Esophagus muscularis mucosa (tissue), 4 donors: ENCODE measurements at regions not wholly inside any gene's neighbourhood (a gene's known extent, or its start where the extent isn't known, plus 50 kb on each side); places are given as distances from the start of the nearest gene placed in this dataset.

ENCODE experiments used
- DNase-seq: peaks from one replicate; pipeline ENCODE4 v3.0.0-alpha.2; 2017; ENCODE audit errors: extremely low spot score
- H3K27ac ChIP-seq, 4 donors: fragments of 200-600 bp; sonication (generic); replicated peaks in 1 of 4; 1 replicate in 3 of 4; 2 replicates in 1 of 4; pipeline ENCODE4 v1.5.1; 2016 to 2019; ENCODE audit warnings: mild to moderate bottlenecking in 1 of 4
- H3K27me3 ChIP-seq, 4 donors: fragments of 200-600 bp; sonication (generic); one replicate each; pipeline versions ENCODE4 v1.5.1 to v1.6.0; 2016 to 2019
- H3K36me3 ChIP-seq, 4 donors: fragments of 200-600 bp; sonication (generic); one replicate each; pipeline ENCODE4 v1.5.1; 2016 to 2019
- H3K4me1 ChIP-seq, 4 donors: fragments of 200-600 bp; sonication (generic); one replicate each; pipeline ENCODE4 v1.5.1; 2016 to 2019
- H3K4me3 ChIP-seq, 4 donors: fragments of 200-600 bp; sonication (generic); 1 replicate in 2 of 4; 2 replicates in 2 of 4; pipeline ENCODE4 v1.5.1; 2016 to 2019; ENCODE audit warnings: mild to moderate bottlenecking in 4 of 4, moderate library complexity in 1 of 4
- H3K9me3 ChIP-seq, 4 donors: fragments of 200-600 bp; sonication (generic); 1 replicate in 3 of 4; 2 replicates in 1 of 4; pipeline ENCODE4 v1.5.1; 2016 to 2019
- EP300 ChIP-seq: sonication (generic); formaldehyde crosslinking; IDR thresholded peaks from one replicate; pipeline ENCODE4 v1.6.1; 2017; ENCODE audit warnings: antibody characterized with exemption
- POLR2A ChIP-seq: fragments of 450-650 bp; IDR thresholded peaks from one replicate; pipeline ENCODE4 v1.6.1; 2017; ENCODE audit warnings: antibody characterized with exemption, moderate library complexity, mild to moderate bottlenecking, low read depth
- POLR2AphosphoS5 ChIP-seq, 2 donors: sonication (generic); formaldehyde crosslinking; IDR thresholded peaks; one replicate each; pipeline ENCODE4 v1.6.1; 2017; ENCODE audit warnings: antibody characterized with exemption in 2 of 2
- WGBS: methylation state at CpG from one replicate; pipeline ENCODE4 v1.1.5; 2018; 5-methylcytosine and 5-hydroxymethylcytosine counted together
- intact Hi-C: fragments of 100-400 bp; cut with DNase I; formaldehyde crosslinking; loops from one replicate; pipeline ENCODE4 v1.15.1; 2023
- TF ChIP-seq, protein P1 (sequence below), 3 experiments: fragments of 200-600 bp in 2 of 3; fragments of 450-650 bp in 1 of 3; sonication (generic) in 2 of 3; IDR thresholded peaks; one replicate each; pipeline ENCODE4 v1.5.1; 2017 to 2019; ENCODE audit warnings: antibody characterized with exemption in 3 of 3, mild to moderate bottlenecking in 2 of 3, moderate library complexity in 1 of 3

DNA sequence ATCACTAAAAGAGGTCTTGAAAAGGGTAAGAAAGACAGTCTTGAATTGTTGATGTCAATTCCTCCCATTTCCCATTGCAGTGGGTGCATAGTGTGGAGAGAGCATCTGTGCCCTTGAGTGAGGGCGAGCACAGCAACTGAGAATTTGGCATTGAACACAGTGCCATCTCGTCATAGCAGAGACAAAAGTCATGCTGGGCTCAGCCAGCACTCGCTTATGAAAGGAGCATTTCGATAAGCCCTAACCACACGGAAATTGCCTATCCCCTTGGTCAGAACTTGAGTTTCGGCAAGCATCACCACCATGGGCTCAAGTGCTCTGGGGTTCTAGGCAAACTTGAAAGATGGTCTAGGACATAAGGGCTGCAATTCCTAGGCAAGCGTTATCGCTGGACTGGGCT lies 712.8 kb upstream of the CDH10 start:
- H3K9me3 ChIP-seq: peaks cover 0 to 5% (median 0%) of the 10 kb centered on the region in 4 donors
- TF ChIP-seq EP300: no peak
- no peak for TF ChIP-seq POLR2A
- no peak for TF ChIP-seq POLR2AphosphoS5 (IDR thresholded peaks at IDR 0.05)
- no peaks in the 10 kb centered on the region for H3K36me3 ChIP-seq
- no peak overlapping the region for H3K27ac ChIP-seq
- H3K4me3 ChIP-seq: no peak overlapping the region
- WGBS: 97% methylated on average over 6 of the region's 8 CpGs
- H3K27me3 ChIP-seq: no peaks in the 10 kb centered on the region
- no peaks in the 10 kb centered on the region for H3K4me1 ChIP-seq
- intact Hi-C loops: no loop called here
- DNase-seq: no peak

DNA sequence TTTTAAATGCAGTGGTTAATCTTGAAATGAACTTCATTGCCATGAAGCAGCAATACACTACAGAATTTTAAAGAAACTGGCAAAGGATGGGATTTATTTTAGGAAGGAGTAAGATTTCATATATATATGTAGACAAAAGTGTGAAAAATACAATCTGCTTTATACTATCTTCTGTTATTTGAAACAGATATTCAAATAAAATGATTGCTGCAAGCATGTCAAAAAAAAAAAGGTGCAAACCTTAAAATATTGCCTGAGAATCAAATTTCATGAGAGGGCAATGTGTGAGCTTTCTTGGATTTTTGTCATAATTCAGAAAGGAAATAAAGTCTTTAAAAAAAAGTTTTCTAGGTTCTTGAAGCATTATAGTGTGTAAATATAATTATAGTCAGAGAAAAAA lies 705.0 kb upstream of the CDH10 start:
- no peaks in the 10 kb centered on the region for H3K27me3 ChIP-seq
- no peak overlapping the region for H3K27ac ChIP-seq
- no peaks in the 10 kb centered on the region for H3K36me3 ChIP-seq
- no peaks in the 10 kb centered on the region for H3K4me1 ChIP-seq
- no peak overlapping the region for H3K4me3 ChIP-seq
- no peaks in the 10 kb centered on the region for H3K9me3 ChIP-seq
- TF ChIP-seq EP300 (no peak), POLR2AphosphoS5 (IDR thresholded peaks at IDR 0.05) (no peak), POLR2A (no peak)
- TF ChIP-seq, protein P1, sequence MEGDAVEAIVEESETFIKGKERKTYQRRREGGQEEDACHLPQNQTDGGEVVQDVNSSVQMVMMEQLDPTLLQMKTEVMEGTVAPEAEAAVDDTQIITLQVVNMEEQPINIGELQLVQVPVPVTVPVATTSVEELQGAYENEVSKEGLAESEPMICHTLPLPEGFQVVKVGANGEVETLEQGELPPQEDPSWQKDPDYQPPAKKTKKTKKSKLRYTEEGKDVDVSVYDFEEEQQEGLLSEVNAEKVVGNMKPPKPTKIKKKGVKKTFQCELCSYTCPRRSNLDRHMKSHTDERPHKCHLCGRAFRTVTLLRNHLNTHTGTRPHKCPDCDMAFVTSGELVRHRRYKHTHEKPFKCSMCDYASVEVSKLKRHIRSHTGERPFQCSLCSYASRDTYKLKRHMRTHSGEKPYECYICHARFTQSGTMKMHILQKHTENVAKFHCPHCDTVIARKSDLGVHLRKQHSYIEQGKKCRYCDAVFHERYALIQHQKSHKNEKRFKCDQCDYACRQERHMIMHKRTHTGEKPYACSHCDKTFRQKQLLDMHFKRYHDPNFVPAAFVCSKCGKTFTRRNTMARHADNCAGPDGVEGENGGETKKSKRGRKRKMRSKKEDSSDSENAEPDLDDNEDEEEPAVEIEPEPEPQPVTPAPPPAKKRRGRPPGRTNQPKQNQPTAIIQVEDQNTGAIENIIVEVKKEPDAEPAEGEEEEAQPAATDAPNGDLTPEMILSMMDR (IDR thresholded peaks at IDR 0.05): no peak
- DNase-seq: no peak
- intact Hi-C loops: no loop called here

DNA sequence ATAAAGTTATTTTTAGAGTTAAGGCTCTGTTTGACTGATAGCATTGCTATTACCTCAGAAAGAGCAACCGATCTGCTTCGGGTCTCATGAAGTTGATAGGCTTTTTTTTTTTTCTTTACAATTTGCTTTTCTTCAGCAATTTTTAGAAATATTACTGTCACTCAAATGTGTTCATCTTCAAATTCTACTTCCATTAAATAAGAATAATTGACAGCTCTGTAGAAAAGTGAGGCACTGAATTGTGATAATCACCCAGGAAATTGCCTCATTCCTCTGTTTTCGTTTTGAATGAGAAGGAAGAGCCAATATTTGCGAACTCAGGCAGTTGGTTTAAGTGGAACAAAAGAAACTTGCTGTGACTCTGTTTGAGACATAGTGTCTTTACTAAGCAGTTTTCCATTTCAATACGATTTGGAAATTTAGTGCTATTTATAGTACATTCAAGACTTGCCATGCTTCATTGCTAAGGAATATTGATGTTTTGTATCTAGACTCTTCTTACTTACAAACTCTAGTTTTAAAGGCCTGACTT lies 700.5 kb upstream of the CDH10 start:
- Histone ChIP-seq H3K36me3 (no peaks in the 10 kb centered on the region), H3K27ac (no peak overlapping the region), H3K4me3 (no peak overlapping the region), H3K27me3 (no peaks in the 10 kb centered on the region), H3K4me1 (no peaks in the 10 kb centered on the region), H3K9me3 (no peaks in the 10 kb centered on the region)
- intact Hi-C loops: no loop called here
- no peak for TF ChIP-seq POLR2A
- no peak for TF ChIP-seq POLR2AphosphoS5 (IDR thresholded peaks at IDR 0.05)
- TF ChIP-seq EP300: no peak
- TF ChIP-seq, protein P1 (IDR thresholded peaks at IDR 0.05): no peak
- DNase-seq: no peak
- 70% methylated on average over 5 of the region's 5 CpGs for whole genome bisulfite sequencing

GRCh38 chr5:25339541-25339940 lies 694.8 kb upstream of the CDH10 start:
- Histone ChIP-seq H3K27me3 (no peaks in the 10 kb centered on the region), H3K4me1 (no peaks in the 10 kb centered on the region), H3K9me3 (no peaks in the 10 kb centered on the region), H3K27ac (no peak overlapping the region), H3K4me3 (no peak overlapping the region), H3K36me3 (no peaks in the 10 kb centered on the region)
- 87% methylated on average over 5 of the region's 5 CpGs for WGBS
- DNase-seq: no peak
- TF ChIP-seq POLR2A: no peak
- no peak for TF ChIP-seq EP300
- TF ChIP-seq, protein P1 (IDR thresholded peaks at IDR 0.05): no peak
- TF ChIP-seq POLR2AphosphoS5 (IDR thresholded peaks at IDR 0.05): no peak
- intact Hi-C loops: no loop called here

GRCh38 chr5:25334350-25334749 lies 689.6 kb upstream of the CDH10 start:
- no peak for DNase-seq
- no peak for TF ChIP-seq EP300
- TF ChIP-seq, protein P1 (IDR thresholded peaks at IDR 0.05): no peak
- no peak for TF ChIP-seq POLR2A
- no peak for TF ChIP-seq POLR2AphosphoS5 (IDR thresholded peaks at IDR 0.05)
- WGBS: 89% methylated on average over 6 of the region's 6 CpGs
- Histone ChIP-seq H3K27ac (no peak overlapping the region), H3K36me3 (no peaks in the 10 kb centered on the region), H3K27me3 (no peaks in the 10 kb centered on the region), H3K4me1 (no peaks in the 10 kb centered on the region), H3K4me3 (no peak overlapping the region), H3K9me3 (no peaks in the 10 kb centered on the region)
- intact Hi-C loops: no loop called here
